Transverse colon (tissue), 4 donors: ENCODE measurements at regions not wholly inside any gene's neighbourhood (a gene's known extent, or its start where the extent isn't known, plus 50 kb on each side); places are given as distances from the start of the nearest gene placed in this dataset.

Source experiments
- CTCF ChIP-seq, 5 experiments: fragments of 200-600 bp in 3 of 5; fragments of 450-650 bp in 2 of 5; sonication (generic) in 3 of 5; IDR thresholded peaks; 1 replicate in 2 of 5; 2 replicates in 3 of 5; pipeline ENCODE4 v1.5.1; 2016 to 2017; ENCODE audit warnings: antibody characterized with exemption in 5 of 5, inconsistent platforms in 3 of 5, mild to moderate bottlenecking in 2 of 5, moderate library complexity in 1 of 5
- POLR2AphosphoS5 ChIP-seq, 3 donors: sonication (generic); formaldehyde crosslinking; IDR thresholded peaks; one replicate each; pipeline ENCODE4 v1.6.1; 2016; ENCODE audit warnings: antibody characterized with exemption in 3 of 3

DNA sequence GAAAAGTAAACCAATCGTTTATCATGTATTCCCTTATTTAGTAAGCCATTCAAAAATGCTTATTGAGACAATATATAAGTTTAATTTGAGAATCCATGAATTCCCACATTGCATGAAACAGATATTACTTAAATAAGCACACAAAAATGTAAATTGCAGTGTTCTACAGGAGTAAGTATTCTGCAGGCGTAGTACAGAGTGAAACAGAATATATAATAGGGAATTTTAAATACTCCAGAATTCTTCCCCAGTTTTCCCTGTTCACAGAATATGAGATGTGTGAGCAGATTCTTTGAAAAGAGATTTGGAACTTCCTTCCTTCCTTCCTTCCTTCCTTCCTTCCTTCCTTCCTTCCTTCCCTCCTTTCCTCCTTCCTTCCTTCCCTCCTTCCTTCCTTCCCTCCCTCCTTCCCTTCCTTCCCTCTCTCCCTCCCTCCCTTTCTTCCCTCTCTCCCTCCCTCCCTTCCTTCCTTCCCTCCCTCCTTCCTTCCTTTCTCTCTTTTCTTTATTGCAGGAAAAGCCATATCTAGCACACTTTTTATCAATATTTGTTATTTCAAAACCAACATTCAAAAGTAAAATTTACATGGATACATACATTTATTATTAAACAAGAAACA, 977.7 kb upstream of the LRRTM1 start:
- no peak for TF ChIP-seq POLR2AphosphoS5 (IDR thresholded peaks at IDR 0.05)
- TF ChIP-seq CTCF (IDR thresholded peaks at IDR 0.05), result no peak
